ENCODE measurements at regions not wholly inside any gene's neighbourhood (a gene's known extent, or its start where the extent isn't known, plus 50 kb on each side); places are given as distances from the start of the nearest gene placed in this dataset.

- no peak for DNase-seq
Observed at GRCh38 chr12:124503305-124503704, 64.1 kb downstream of the NCOR2 start.

GRCh38 chr12:124502379-124502778, 65.0 kb downstream of the NCOR2 start:
- no peak for DNase-seq

DNA sequence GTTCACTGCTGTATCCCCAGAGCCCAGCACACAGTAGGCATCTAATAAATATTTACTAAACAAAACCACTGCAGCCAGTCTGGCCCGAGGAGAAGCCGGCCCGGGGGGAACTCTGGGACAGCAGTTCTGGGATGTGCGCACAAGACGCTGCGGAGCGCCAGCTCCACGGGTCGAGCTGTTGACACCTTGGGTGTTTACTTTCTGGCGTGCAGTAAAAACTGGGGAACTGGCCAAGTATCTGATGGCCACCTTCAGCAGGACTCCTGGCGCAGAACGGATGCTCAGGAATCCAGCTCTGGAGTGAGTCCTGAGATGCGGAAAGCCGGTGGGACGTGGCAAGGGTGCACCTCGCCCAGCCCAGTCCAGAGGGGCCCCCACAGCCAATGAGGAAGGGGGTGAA, 65.6 kb downstream of the NCOR2 start:
- DNase-seq = no peak

DNA sequence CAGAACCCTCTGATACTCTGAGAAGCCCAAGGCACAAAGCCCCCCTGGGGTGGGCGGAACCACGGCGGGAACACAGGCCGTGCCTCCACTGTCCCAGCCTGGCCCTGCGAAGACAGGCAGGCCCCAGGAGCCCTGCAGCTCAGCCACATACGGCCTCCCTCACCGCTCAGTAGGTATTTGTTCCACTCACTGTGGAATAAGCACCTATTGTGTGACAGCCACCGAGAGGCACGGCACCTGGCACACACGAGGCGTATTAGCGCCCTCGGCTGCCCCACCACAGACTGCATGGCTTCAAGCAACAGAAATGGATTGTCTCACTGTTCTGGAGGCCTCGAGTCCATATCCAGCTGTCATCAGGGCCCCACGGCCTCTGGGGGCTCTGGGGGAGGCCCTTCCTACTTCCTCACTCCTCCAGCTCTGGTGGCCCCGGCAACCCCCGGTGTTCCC, 66.3 kb downstream of the NCOR2 start:
- no peak for DNase-seq

DNA sequence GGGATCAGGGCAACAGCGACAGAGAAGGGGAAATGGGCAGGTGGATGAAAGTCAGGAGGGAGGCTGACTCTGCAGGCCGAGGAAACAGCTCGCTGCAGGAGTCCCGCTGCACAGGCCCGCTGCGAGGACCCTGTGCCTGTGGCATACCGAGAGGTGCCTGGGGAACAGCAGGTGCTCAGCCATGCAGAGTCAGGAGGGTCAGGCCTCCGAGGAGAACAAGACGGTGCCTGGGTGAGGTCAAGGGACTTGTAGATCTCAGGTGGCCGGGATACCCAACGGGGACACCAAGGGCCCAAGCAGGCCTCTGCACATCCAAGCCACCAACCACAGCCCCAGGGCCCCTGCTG, 67.5 kb downstream of the NCOR2 start:
- DNase-seq = no peak

- DNase-seq = no peak
Observed at GRCh38 chr12:124499190-124499753, 68.1 kb downstream of the NCOR2 start.

DNA sequence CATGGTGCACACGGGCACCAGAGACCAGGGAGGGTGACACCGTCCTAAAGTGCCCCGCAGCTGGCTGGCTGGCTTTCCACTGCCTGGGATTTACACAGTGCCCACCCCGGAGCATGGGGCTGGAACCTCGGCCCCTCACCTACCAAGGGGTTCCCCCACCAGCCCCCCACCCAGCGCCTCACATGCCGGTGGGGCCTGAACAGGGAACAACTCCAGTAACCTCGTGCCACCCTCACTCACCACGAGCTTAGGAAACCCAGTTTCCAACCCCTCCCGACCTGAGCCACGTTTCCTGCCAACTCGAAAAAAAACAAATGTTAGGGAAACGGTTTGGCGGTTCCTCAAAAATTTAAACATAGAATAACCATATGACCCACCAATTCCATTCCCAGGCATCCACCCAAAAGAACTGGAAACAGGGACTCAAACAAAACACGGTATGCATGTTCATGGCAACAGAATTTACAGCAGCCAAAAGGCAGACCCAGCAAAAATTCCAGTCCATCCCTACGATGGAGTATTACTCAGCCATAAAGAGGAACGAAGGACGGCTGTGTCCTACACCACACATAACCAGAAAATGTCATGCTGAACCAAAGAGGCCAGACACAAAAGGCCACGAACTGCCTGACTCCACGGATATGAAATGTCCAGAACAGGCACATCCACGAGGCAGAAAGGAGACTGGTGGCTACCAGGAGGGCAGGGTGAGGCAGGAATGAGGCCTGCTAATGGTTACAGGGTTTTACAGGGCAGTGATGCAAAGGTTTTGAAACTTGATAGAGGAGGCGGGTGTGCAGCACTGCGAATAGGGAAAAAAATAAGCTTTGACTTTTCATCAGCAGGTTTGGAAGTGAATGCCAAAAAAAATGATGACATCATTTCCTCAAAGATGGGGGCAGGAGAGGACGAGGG, 68.9 kb downstream of the NCOR2 start:
- no peak for DNase-seq

DNA sequence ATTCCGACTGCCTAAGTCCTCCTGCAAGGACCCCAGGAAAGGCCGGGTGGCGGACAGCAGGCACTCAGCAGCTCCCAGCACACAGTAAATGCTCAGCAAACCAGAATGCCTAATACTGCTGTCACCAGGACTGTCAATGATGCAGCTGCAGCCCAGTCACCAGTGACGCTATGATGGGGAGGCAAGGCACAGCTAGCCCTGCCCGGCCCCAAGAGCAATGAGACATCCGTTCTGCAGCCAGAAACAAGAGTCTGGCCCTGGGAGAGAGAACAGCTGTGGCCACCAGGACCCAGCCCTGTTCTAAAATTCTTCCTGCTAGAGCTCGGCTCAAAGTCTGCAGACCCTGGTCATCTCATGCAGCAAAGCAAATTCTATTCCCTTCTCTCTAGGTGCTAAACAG, 69.8 kb downstream of the NCOR2 start:
- no peak for DNase-seq

DNA sequence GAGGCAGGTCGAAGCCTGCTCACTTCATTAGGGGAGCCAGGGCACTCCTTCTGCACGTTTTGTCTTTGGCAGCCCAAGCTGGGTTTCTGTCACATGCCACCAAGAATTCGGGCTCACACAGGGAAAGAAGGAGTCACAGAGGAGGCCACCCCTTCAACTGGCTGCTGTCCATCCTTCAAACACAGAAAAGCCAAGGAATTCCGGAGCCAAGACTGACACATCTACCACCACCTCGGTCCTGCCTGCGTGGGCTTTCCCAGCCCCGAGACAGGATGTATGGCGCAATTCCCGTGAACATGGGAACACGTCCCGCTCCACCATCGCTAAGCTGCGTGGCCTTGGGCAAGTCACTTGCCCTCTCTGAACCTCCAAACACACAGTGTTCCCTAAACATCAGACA, 70.4 kb downstream of the NCOR2 start:
- no peak for DNase-seq

DNA sequence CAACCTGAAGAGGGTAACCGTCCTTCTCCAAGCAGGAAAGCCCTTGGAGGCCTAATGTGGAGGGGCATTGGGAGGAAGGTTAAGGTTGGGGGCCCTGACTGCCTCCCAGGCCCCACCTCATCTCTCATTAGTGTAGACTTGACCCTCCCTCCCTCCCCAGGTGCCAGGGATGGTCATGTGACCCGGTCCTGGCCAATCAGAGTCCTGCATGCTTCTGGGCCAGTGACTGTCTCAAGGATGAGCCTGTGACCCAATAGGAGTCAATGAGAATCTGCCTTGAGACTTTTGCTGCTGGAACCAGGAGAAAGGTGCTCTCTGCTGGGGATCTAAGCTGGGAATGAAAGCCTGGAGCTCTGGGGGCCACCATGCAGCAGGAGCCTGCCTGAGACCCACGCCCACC, 70.8 kb downstream of the NCOR2 start:
- no peak for DNase-seq

DNA sequence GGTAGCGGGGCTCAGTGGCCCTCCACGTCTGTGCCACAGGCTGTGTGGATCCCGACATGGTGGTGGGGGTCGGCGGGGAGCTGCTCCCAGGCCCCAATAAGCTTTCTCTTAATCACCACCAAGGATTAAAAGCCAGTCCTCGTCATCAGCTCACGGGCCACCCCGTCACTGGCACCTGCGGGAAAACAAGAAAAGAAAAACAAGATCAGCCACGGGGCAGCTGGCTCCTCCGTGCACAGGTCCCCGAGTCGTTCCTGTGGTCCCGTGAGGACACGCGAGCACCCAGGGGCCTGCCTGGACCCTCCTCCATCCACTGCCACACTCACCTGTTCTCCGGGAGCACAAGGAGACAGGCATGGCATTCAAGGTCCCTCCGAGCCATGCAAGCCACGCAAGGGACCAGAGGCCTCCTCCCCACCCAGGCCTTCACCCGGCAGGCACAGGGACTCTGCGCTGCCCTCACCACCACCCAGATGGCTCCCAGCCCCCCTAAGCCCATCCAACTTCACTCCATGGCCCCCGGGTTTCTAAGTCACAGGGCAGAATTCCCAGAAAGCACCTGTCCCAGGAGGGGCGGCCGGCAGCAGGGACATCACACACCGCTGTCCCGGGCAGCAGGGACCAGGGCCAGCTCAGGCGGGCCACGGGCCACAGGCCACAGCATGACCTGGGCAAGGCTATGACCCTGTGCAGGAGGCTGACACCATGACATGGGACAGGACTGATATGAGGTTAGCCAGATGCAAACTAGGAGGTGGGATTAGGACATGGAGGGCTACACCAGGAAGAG, 72.0 kb downstream of the NCOR2 start:
- DNase-seq = no peak

DNA sequence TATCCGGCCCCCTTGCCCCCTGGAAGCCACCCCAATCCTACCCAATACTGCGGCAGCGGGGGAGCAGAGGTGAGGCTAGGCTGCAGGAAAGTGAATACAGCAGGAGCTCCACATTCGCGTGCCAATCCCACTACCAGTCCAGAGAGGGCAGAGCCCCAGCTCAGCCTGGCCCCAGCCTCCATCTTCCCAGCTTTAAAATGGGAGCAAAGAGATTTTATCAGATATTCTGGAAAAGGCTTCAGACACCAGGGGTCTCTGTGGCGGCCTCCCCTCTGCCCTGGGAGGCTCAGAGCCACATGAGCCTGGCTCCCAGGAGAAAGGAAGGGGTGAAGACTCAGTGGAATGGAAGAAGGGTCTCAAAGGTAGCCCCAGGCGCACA, 72.7 kb downstream of the NCOR2 start:
- no peak for DNase-seq

- no peak for DNase-seq
Observed at GRCh38 chr12:124493809-124494750, 73.3 kb downstream of the NCOR2 start.

DNA sequence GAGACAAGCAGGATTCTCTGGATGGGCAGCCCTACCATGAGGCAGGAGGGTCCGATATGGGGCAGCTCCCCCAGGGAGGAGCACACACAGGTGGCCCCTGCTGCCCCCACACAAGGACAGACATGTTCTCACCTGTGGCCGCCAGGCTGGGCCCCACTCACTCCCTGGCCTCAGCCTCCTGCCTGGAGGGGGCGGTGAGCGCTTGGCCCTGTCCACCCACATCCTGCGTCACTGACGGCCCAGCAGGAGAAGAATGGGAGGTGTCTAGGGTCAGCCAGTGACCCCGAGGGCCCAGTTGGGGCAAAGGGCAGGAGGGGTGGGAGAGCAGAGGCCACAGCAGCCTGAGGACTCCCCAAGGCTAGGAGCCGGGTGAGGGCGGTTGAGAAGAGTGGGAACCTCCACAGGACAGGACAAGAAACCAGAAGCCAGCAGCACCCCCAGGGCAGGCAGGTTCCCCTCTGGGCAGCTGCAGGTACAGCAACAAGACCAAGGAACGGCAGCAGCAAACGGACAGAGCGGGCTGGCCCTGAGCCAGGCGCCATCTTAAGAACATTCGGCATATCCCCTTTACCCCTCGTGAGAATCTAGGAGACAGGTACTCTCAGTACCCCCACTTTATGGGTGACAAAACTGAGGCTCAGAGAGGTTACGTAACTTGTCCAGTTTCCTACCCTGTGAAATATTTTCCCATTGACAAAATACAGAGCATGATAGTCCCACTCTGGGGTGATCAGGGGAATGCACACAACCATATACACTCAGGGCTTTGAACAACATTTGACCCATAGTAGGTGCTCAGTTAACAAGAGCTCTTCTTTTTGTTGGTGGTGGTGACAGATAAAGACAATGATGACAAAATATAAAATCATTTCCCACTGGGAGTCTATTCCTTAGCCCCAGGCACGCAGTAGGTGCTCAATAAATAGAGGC, 74.3 kb downstream of the NCOR2 start:
- no peak for DNase-seq

GRCh38 chr12:124491856-124492420, 75.5 kb downstream of the NCOR2 start:
- no peak for DNase-seq

DNA sequence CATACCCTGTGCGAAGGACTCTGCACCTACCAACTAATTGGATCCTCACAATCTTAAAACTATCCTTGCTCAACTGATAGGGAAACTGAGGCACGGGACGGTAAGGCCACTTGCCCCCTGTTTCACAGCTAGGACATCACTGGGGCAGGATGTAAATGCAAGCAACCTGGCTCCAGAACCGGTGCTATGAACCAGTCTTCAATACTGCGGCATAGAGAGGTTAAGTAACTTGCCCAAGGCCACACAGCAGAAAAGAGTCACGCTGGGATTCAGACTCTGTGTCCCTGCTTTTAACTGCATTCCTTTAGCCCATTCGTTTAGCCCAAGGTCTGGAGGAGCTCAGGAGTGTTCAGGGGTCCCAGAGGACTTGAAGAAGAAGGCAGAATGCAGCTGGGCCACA, 76.1 kb downstream of the NCOR2 start:
- DNase-seq = no peak

DNA sequence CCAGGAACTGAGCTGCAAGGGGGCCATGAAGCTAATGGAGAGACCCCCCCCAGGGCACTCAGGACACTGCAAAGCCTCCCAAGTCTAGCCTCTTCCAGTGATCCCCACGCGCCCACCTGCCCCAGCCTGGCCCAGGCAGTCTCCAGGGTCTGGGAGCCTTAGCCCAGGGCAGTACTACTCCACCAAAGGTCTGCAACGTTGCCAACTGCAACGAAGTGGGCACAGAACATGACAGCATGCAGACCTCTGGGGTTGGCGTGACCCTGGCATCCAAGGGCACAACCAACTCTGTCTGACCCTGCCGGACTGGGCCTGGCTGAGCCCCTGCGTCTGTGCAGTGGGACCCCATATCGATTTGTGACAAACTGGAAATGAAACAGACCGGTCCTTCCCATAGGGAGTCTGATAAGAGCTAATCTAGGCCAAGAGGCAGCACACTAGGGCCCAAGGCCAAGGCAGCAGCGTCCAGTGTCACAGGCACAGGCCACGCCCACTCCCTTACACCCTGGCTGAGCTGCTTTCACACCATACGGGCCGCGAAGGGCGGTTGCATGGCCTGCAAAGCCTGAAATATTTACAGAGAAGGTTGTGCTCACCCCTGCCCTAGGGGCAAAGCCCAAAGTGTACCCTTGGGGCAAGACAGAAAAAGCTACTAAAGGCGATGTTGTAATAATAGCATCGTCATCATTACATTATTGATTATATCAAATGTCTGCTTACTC, 76.7 kb downstream of the NCOR2 start:
- no peak for DNase-seq

- no peak for DNase-seq
Observed at GRCh38 chr12:124489915-124490583, 77.4 kb downstream of the NCOR2 start.

GRCh38 chr12:124489220-124489619, 78.2 kb downstream of the NCOR2 start:
- DNase-seq = no peak

GRCh38 chr12:124488520-124488919, 78.9 kb downstream of the NCOR2 start:
- no peak for DNase-seq

Data from NCI-H774 (cell line).